ENCODE measurements at regions not wholly inside any gene's neighbourhood (a gene's known extent, or its start where the extent isn't known, plus 50 kb on each side); places are given as distances from the start of the nearest gene placed in this dataset.

DNA sequence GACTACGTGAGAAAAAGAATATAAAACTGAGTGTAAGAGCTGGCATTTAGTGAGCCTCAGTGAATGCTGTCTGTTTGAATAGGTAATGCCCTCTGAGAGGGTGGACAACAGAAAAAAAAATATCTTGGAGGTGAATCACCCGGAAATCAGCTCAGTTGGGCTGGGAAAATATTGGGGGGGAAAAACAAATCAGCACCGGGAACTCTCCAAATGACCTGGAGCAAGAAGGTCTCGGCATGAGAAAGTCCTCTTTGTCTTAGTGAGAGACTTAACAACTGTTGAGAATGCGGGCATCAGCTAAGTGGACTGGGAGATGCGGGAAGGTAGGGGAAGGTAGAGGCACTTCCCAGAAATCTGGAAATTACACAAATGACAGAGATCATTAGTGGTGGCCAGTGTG is 109.4 kb upstream of the POU3F3 start:
- DNase-seq (ENCODE audit: low spot score) (no peak), ATAC-seq (no peak)
- no peaks in the 10 kb centered on the region for H3K27me3 ChIP-seq (ENCODE audit: insufficient read depth)
- no peaks in the 10 kb centered on the region for H3K36me3 ChIP-seq (ENCODE audit: insufficient read depth)
- Mint-ChIP-seq H3K9me3 (no peaks in the 10 kb centered on the region; the same call in 2 of the 3 replicates), H3K36me3 (ENCODE audit: low read depth) (no peaks in the 10 kb centered on the region), H3K4me3 (no peak overlapping the region), H3K27ac (no peak overlapping the region), H3K27me3 (ENCODE audit: insufficient read depth, low read depth, poor library complexity) (peaks cover 6% of the 10 kb centered on the region), H3K4me1 (peaks cover 15% of the 10 kb centered on the region)
- no peak for TF ChIP-seq CREB1 (CRISPR knock-in tag; IDR thresholded peaks at IDR 0.05; ENCODE audit: low read depth)
- no peak for TF ChIP-seq NANOG (IDR thresholded peaks at IDR 0.05; ENCODE audit: borderline replicate concordance)
- TF ChIP-seq JUNB (IDR thresholded peaks at IDR 0.05; ENCODE audit: unreplicated experiment), result no peak
- TF ChIP-seq, protein P1, sequence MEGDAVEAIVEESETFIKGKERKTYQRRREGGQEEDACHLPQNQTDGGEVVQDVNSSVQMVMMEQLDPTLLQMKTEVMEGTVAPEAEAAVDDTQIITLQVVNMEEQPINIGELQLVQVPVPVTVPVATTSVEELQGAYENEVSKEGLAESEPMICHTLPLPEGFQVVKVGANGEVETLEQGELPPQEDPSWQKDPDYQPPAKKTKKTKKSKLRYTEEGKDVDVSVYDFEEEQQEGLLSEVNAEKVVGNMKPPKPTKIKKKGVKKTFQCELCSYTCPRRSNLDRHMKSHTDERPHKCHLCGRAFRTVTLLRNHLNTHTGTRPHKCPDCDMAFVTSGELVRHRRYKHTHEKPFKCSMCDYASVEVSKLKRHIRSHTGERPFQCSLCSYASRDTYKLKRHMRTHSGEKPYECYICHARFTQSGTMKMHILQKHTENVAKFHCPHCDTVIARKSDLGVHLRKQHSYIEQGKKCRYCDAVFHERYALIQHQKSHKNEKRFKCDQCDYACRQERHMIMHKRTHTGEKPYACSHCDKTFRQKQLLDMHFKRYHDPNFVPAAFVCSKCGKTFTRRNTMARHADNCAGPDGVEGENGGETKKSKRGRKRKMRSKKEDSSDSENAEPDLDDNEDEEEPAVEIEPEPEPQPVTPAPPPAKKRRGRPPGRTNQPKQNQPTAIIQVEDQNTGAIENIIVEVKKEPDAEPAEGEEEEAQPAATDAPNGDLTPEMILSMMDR (conservative IDR thresholded peaks at IDR 0.05; ENCODE audit: low read depth in 2 of 2), result no peak
- TF ChIP-seq EZH2 (IDR thresholded peaks at IDR 0.05; ENCODE audit: low read depth, unreplicated experiment), result no peak
- no peak for TF ChIP-seq EZH2phosphoT487 (IDR thresholded peaks at IDR 0.05; ENCODE audit: unreplicated experiment)
- no peak for TF ChIP-seq STAT1 (IDR thresholded peaks at IDR 0.05; ENCODE audit: unreplicated experiment)
- no peak for TF ChIP-seq POLR2AphosphoS5 (IDR thresholded peaks at IDR 0.05; ENCODE audit: low read depth)
- TF ChIP-seq, protein P2, sequence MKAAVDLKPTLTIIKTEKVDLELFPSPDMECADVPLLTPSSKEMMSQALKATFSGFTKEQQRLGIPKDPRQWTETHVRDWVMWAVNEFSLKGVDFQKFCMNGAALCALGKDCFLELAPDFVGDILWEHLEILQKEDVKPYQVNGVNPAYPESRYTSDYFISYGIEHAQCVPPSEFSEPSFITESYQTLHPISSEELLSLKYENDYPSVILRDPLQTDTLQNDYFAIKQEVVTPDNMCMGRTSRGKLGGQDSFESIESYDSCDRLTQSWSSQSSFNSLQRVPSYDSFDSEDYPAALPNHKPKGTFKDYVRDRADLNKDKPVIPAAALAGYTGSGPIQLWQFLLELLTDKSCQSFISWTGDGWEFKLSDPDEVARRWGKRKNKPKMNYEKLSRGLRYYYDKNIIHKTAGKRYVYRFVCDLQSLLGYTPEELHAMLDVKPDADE (IDR thresholded peaks at IDR 0.05), result no peak
- no peak for TF ChIP-seq ZNF114 (CRISPR knock-in tag; IDR thresholded peaks at IDR 0.05)
- TF ChIP-seq, protein P3, sequence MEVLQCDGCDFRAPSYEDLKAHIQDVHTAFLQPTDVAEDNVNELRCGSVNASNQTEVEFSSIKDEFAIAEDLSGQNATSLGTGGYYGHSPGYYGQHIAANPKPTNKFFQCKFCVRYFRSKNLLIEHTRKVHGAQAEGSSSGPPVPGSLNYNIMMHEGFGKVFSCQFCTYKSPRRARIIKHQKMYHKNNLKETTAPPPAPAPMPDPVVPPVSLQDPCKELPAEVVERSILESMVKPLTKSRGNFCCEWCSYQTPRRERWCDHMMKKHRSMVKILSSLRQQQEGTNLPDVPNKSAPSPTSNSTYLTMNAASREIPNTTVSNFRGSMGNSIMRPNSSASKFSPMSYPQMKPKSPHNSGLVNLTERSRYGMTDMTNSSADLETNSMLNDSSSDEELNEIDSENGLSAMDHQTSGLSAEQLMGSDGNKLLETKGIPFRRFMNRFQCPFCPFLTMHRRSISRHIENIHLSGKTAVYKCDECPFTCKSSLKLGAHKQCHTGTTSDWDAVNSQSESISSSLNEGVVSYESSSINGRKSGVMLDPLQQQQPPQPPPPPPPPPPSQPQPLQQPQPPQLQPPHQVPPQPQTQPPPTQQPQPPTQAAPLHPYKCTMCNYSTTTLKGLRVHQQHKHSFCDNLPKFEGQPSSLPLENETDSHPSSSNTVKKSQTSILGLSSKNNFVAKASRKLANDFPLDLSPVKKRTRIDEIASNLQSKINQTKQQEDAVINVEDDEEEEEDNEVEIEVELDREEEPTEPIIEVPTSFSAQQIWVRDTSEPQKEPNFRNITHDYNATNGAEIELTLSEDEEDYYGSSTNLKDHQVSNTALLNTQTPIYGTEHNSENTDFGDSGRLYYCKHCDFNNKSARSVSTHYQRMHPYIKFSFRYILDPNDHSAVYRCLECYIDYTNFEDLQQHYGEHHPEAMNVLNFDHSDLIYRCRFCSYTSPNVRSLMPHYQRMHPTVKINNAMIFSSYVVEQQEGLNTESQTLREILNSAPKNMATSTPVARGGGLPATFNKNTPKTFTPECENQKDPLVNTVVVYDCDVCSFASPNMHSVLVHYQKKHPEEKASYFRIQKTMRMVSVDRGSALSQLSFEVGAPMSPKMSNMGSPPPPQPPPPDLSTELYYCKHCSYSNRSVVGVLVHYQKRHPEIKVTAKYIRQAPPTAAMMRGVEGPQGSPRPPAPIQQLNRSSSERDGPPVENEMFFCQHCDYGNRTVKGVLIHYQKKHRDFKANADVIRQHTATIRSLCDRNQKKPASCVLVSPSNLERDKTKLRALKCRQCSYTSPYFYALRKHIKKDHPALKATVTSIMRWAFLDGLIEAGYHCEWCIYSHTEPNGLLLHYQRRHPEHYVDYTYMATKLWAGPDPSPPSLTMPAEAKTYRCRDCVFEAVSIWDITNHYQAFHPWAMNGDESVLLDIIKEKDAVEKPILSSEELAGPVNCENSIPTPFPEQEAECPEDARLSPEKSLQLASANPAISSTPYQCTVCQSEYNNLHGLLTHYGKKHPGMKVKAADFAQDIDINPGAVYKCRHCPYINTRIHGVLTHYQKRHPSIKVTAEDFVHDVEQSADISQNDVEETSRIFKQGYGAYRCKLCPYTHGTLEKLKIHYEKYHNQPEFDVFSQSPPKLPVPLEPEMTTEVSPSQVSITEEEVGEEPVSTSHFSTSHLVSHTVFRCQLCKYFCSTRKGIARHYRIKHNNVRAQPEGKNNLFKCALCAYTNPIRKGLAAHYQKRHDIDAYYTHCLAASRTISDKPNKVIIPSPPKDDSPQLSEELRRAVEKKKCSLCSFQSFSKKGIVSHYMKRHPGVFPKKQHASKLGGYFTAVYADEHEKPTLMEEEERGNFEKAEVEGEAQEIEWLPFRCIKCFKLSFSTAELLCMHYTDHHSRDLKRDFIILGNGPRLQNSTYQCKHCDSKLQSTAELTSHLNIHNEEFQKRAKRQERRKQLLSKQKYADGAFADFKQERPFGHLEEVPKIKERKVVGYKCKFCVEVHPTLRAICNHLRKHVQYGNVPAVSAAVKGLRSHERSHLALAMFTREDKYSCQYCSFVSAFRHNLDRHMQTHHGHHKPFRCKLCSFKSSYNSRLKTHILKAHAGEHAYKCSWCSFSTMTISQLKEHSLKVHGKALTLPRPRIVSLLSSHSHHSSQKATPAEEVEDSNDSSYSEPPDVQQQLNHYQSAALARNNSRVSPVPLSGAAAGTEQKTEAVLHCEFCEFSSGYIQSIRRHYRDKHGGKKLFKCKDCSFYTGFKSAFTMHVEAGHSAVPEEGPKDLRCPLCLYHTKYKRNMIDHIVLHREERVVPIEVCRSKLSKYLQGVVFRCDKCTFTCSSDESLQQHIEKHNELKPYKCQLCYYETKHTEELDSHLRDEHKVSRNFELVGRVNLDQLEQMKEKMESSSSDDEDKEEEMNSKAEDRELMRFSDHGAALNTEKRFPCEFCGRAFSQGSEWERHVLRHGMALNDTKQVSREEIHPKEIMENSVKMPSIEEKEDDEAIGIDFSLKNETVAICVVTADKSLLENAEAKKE (CRISPR knock-in tag; IDR thresholded peaks at IDR 0.05), result no peak
- TF ChIP-seq, protein P4, sequence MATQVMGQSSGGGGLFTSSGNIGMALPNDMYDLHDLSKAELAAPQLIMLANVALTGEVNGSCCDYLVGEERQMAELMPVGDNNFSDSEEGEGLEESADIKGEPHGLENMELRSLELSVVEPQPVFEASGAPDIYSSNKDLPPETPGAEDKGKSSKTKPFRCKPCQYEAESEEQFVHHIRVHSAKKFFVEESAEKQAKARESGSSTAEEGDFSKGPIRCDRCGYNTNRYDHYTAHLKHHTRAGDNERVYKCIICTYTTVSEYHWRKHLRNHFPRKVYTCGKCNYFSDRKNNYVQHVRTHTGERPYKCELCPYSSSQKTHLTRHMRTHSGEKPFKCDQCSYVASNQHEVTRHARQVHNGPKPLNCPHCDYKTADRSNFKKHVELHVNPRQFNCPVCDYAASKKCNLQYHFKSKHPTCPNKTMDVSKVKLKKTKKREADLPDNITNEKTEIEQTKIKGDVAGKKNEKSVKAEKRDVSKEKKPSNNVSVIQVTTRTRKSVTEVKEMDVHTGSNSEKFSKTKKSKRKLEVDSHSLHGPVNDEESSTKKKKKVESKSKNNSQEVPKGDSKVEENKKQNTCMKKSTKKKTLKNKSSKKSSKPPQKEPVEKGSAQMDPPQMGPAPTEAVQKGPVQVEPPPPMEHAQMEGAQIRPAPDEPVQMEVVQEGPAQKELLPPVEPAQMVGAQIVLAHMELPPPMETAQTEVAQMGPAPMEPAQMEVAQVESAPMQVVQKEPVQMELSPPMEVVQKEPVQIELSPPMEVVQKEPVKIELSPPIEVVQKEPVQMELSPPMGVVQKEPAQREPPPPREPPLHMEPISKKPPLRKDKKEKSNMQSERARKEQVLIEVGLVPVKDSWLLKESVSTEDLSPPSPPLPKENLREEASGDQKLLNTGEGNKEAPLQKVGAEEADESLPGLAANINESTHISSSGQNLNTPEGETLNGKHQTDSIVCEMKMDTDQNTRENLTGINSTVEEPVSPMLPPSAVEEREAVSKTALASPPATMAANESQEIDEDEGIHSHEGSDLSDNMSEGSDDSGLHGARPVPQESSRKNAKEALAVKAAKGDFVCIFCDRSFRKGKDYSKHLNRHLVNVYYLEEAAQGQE (IDR thresholded peaks at IDR 0.05; ENCODE audit: unreplicated experiment), result no peak
- no peak for TF ChIP-seq ZNF331 (CRISPR knock-in tag; IDR thresholded peaks at IDR 0.05; ENCODE audit: low read depth)
- no peak overlapping the region for H3K4me2 ChIP-seq
- no peaks in the 10 kb centered on the region for H3F3A ChIP-seq (replicated peaks; ENCODE audit: low read depth)
- H3K9me2 ChIP-seq (ENCODE audit: insufficient read depth), result no peaks in the 10 kb centered on the region
- no peak overlapping the region for H3K4me3 ChIP-seq
- no peaks in the 10 kb centered on the region for H4K20me1 ChIP-seq (replicated peaks; ENCODE audit: insufficient read depth)
- peaks cover 9% of the 10 kb centered on the region; the same call in 1 of the 2 replicates for H3K4me1 ChIP-seq (ENCODE audit: insufficient read depth)
- no peak overlapping the region for H2AFZ ChIP-seq
- no peak overlapping the region for H3K27ac ChIP-seq (ENCODE audit: low read depth)
- H3K79me2 ChIP-seq (replicated peaks; ENCODE audit: insufficient read depth), result no peaks in the 10 kb centered on the region
